Left lung (tissue), 4 donors: ENCODE measurements at regions not wholly inside any gene's neighbourhood (a gene's known extent, or its start where the extent isn't known, plus 50 kb on each side); places are given as distances from the start of the nearest gene placed in this dataset.
"Not testable (repeated sequence)": the region's sequence is repeated elsewhere in the genome, so short reads cannot be mapped to it uniquely, and the experiment has no call there.

ENCODE experiments used
- ATAC-seq: fragments of 200-7000 bp; cut with Tn5 transposase; one replicate; pipeline ENCODE4 v1.9.1; 2020; ENCODE audit warnings: moderate library complexity
- DNase-seq, 4 donors: peaks; one replicate each; pipeline ENCODE4 v3.0.0-alpha.2; 2013 to 2020
- H3K27ac ChIP-seq, 2 donors: fragments of 200-600 bp; sonication (generic) in 1 of 2; one replicate each; pipeline versions ENCODE4 v1.5.0 to v1.8.0; 2020 to 2021
- H3K27me3 ChIP-seq, 2 donors: fragments of 200-600 bp; sonication (generic) in 1 of 2; one replicate each; pipeline versions ENCODE4 v1.5.0 to v1.8.0; 2020 to 2021
- H3K36me3 ChIP-seq, 2 donors: fragments of 200-600 bp; sonication (generic) in 1 of 2; one replicate each; pipeline versions ENCODE4 v1.5.0 to v1.8.0; 2020 to 2021
- H3K4me1 ChIP-seq, 2 donors: fragments of 200-600 bp; one replicate each; pipeline ENCODE4 v1.8.0; 2021
- H3K4me3 ChIP-seq, 2 donors: fragments of 200-600 bp; sonication (generic) in 1 of 2; one replicate each; pipeline versions ENCODE4 v1.5.0 to v1.8.0; 2020 to 2021; ENCODE audit warnings: mild to moderate bottlenecking in 1 of 2
- H3K9me3 ChIP-seq, 2 donors: fragments of 200-600 bp; sonication (generic) in 1 of 2; one replicate each; pipeline versions ENCODE4 v1.5.0 to v1.8.0; 2020 to 2021
- intact Hi-C, 2 donors: fragments of 100-400 bp; cut with DNase I; formaldehyde crosslinking; loops; one replicate each; pipeline versions ENCODE4 v1.11.2 to v1.14.2; 2022
- TF ChIP-seq, protein P1 (sequence below), 2 donors: fragments of 200-600 bp; sonication (generic) in 1 of 2; IDR thresholded peaks; one replicate each; pipeline versions ENCODE4 v1.5.0 to v1.8.0; 2021; ENCODE audit warnings: antibody characterized with exemption in 2 of 2
- donor health status: DM: no; HTN: yes; CAD: no.
- donor health status: DM: no; HTN: no; CAD: no.

- intact Hi-C loops = no loop called here
- Histone ChIP-seq H3K4me3 (no peak overlapping the region), H3K4me1 (peaks cover 6 to 10% of the 10 kb centered on the region in 2 donors), H3K9me3 (peaks cover 0 to 12% of the 10 kb centered on the region in 2 donors), H3K36me3 (no peaks in the 10 kb centered on the region), H3K27ac (no peak overlapping the region), H3K27me3 (no peaks in the 10 kb centered on the region)
- no peak for DNase-seq
- no peak for ATAC-seq
- TF ChIP-seq, protein P1, sequence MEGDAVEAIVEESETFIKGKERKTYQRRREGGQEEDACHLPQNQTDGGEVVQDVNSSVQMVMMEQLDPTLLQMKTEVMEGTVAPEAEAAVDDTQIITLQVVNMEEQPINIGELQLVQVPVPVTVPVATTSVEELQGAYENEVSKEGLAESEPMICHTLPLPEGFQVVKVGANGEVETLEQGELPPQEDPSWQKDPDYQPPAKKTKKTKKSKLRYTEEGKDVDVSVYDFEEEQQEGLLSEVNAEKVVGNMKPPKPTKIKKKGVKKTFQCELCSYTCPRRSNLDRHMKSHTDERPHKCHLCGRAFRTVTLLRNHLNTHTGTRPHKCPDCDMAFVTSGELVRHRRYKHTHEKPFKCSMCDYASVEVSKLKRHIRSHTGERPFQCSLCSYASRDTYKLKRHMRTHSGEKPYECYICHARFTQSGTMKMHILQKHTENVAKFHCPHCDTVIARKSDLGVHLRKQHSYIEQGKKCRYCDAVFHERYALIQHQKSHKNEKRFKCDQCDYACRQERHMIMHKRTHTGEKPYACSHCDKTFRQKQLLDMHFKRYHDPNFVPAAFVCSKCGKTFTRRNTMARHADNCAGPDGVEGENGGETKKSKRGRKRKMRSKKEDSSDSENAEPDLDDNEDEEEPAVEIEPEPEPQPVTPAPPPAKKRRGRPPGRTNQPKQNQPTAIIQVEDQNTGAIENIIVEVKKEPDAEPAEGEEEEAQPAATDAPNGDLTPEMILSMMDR (IDR thresholded peaks at IDR 0.05) = no peak
Measured at GRCh38 chr4:124065422-124065821, 647.1 kb downstream of the ANKRD50 start.

- TF ChIP-seq, protein P1 (IDR thresholded peaks at IDR 0.05) = no peak
- intact Hi-C loops = no loop called here
- H3K27ac ChIP-seq = no peak overlapping the region
- no peaks in the 10 kb centered on the region for H3K27me3 ChIP-seq
- H3K36me3 ChIP-seq = no peaks in the 10 kb centered on the region
- DNase-seq = no peak
- peaks cover 0 to 17% of the 10 kb centered on the region in 2 donors for H3K9me3 ChIP-seq
- H3K4me1 ChIP-seq = peaks cover under 1 to 7% of the 10 kb centered on the region in 2 donors
- no peak for ATAC-seq
- H3K4me3 ChIP-seq = no peak overlapping the region
Measured at GRCh38 chr4:124065936-124066335, 646.6 kb downstream of the ANKRD50 start.

DNA sequence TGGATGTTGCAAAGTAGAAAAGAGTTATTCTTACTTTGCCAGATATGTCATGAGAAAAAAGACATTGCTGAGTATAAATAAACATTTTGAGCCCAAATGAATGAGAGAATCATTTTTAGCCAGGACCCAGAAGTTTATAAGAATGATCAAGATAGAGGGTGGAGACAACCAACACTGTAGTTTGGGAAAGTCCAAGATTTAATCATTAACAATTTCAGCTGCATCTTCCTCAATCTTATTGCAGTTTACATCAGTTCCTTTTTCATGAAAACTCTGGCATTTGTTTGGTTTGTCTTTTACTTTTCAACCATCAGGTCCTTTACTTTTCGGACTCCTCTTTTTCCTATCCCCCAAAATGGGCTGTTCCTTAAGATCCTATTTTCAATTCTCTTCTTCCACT lies 645.9 kb downstream of the ANKRD50 start:
- H3K27ac ChIP-seq = no peak overlapping the region
- H3K36me3 ChIP-seq = no peaks in the 10 kb centered on the region
- no peak for DNase-seq
- H3K27me3 ChIP-seq = no peaks in the 10 kb centered on the region
- intact Hi-C loops = no loop called here
- no peak for ATAC-seq
- TF ChIP-seq, protein P1 (IDR thresholded peaks at IDR 0.05) = no peak
- H3K4me3 ChIP-seq = no peak overlapping the region
- H3K9me3 ChIP-seq = peaks cover 0 to 23% of the 10 kb centered on the region in 2 donors
- H3K4me1 ChIP-seq = peaks cover 0 to under 1% of the 10 kb centered on the region in 2 donors

DNA sequence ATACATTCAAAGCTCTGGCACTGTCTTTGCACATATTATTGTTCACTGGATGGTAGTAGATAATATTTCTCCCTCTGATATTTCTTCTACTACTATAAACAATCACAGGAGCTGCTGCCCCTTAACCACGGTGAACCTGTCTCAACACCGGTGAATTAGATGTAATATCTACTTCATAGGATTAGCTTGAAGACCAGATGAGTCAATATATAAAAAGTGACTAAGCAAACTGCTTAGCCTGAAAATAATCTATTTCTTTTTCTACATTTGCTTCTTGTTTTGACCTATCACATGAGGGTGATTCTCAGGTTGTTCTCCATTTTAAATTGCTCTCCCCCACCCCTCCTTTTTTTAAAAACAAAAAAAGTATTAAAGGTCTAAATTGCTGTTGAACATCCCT lies 645.5 kb downstream of the ANKRD50 start:
- H3K27ac ChIP-seq = no peak overlapping the region
- H3K4me1 ChIP-seq = no peaks in the 10 kb centered on the region
- H3K4me3 ChIP-seq = no peak overlapping the region
- DNase-seq (no peak), ATAC-seq (no peak)
- intact Hi-C loops = no loop called here
- TF ChIP-seq, protein P1 (IDR thresholded peaks at IDR 0.05) = no peak
- peaks cover 0 to 28% of the 10 kb centered on the region in 2 donors for H3K9me3 ChIP-seq
- no peaks in the 10 kb centered on the region for H3K27me3 ChIP-seq
- no peaks in the 10 kb centered on the region for H3K36me3 ChIP-seq

DNA sequence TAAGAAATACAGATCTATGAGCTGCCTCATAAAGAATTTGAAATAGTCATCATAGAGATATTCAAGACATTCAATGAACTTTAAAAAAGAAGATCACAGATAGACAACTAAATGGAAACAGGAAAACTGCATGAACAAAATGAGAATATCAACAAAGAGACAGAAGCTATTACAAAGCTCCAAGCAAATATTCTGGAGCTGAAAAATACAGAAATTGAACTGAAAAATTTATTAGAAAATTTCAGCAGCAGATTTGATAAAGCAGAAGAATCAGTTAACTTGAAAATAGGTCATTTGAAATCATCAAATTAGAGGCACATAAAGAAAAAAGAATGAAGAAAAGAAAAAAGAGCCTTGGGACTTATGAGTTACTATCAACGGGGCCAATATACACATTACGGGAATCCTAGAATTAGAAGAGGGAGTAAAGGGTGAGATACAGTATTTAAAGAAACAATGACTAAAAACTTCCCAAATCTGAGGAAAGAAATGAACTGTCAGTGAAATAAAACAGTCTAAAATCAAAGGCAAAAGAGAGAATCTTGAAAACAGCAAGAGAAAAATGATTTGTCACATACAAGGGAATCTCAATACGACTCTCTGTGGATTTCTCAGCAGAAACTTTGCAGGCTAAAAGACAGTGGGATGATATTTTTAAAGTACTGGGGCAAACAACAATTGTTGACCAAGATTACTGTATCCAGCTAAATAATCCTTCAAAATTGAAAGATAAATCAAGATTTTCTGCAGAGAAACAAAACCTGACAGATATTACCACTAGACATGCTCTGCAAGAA lies 641.6 kb downstream of the ANKRD50 start:
- H3K27ac ChIP-seq = no peak overlapping the region

DNA sequence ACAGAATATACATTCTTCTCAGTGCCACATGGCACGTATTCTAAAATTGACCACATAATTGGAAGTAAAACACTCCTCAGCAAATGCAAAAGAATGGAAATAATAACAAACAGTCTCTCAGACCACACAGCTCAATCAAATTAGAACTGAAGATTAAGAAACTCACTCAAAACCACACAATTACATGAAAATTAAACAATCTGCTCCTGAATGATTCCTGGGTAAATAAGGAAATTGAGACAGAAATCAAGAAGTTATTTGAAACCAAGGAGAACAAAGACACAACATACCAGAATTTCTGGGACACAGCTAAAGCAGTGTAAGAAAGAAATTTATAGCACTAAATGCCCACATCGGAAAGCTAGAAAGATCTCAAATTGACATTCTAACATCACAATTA lies 637.3 kb downstream of the ANKRD50 start:
- intact Hi-C loops, H3K4me1 ChIP-seq, H3K4me3 ChIP-seq, DNase-seq, H3K36me3 ChIP-seq, H3K27ac ChIP-seq, H3K27me3 ChIP-seq, ATAC-seq: not testable (repeated sequence)
- H3K9me3 ChIP-seq = peaks cover 0 to 45% of the 10 kb centered on the region in 2 donors

More for the DNA sequence above, 641.6 kb downstream of the ANKRD50 start:
- DNase-seq (no peak), ATAC-seq (no peak)
- peaks cover 0 to 44% of the 10 kb centered on the region in 2 donors for H3K9me3 ChIP-seq
- TF ChIP-seq, protein P1 (IDR thresholded peaks at IDR 0.05) = no peak
- H3K4me3 ChIP-seq = no peak overlapping the region
- H3K27me3 ChIP-seq = no peaks in the 10 kb centered on the region
- H3K36me3 ChIP-seq = no peaks in the 10 kb centered on the region
- no peaks in the 10 kb centered on the region for H3K4me1 ChIP-seq
- intact Hi-C loops = no loop called here
